Nephron progenitor cell (in vitro differentiated cells): ENCODE measurements at regions not wholly inside any gene's neighbourhood (a gene's known extent, or its start where the extent isn't known, plus 50 kb on each side); places are given as distances from the start of the nearest gene placed in this dataset.

ENCODE experiments used
- DNase-seq: peaks from one replicate; pipeline ENCODE4 v3.0.0; 2021
- H3K27ac Mint-ChIP-seq: 2 replicates; pipeline ENCODE4 v1.8.0; 2021; ENCODE audit warnings: mild to moderate bottlenecking, moderate library complexity, mixed read lengths
- H3K27me3 Mint-ChIP-seq: 2 replicates; pipeline ENCODE4 v1.8.0; 2021; ENCODE audit warnings: mild to moderate bottlenecking, low read depth, mixed read lengths; ENCODE audit not compliant: poor library complexity
- H3K36me3 Mint-ChIP-seq: 2 replicates; pipeline ENCODE4 v1.8.0; 2021; ENCODE audit warnings: low read depth, mixed read lengths
- H3K4me1 Mint-ChIP-seq: 2 replicates; pipeline ENCODE4 v1.8.0; 2021; ENCODE audit warnings: mixed read lengths
- H3K4me3 Mint-ChIP-seq: 2 replicates; pipeline ENCODE4 v1.8.0; 2021; ENCODE audit warnings: mild to moderate bottlenecking, moderate library complexity, mixed read lengths
- H3K9me3 Mint-ChIP-seq: 2 replicates; pipeline ENCODE4 v1.8.0; 2021; ENCODE audit warnings: mild to moderate bottlenecking, moderate library complexity, mixed read lengths
- TF ChIP-seq, protein P1 (sequence below): fragments of 200-600 bp; sonication (generic); IDR thresholded peaks from 2 replicates; pipeline ENCODE4 v1.5.0; 2021; ENCODE audit warnings: antibody characterized with exemption

DNA sequence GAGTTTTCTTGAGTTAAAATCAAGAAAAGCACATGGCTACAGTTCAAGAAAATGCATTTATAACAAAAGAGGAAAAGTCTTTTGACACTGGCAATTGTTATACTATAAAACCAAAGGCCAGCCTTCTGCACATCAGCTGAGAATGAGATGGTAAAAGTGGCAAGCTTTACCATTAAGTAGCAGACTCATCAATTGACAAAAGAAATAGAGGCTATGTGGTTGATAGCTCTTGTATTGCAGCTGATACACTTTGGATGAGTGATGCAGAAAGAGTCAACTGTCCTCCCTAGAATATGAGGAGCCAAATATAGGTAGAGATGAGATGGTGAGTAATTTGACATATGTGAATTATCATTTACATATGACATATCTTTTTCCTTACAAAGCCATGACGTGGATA is 1100.9 kb upstream of the CDH6 start:
- Mint-ChIP-seq H3K27me3 (peaks cover 4% of the 10 kb centered on the region), H3K27ac (no peak overlapping the region), H3K4me1 (no peaks in the 10 kb centered on the region), H3K36me3 (no peaks in the 10 kb centered on the region), H3K9me3 (no peaks in the 10 kb centered on the region), H3K4me3 (no peak overlapping the region)
- TF ChIP-seq, protein P1, sequence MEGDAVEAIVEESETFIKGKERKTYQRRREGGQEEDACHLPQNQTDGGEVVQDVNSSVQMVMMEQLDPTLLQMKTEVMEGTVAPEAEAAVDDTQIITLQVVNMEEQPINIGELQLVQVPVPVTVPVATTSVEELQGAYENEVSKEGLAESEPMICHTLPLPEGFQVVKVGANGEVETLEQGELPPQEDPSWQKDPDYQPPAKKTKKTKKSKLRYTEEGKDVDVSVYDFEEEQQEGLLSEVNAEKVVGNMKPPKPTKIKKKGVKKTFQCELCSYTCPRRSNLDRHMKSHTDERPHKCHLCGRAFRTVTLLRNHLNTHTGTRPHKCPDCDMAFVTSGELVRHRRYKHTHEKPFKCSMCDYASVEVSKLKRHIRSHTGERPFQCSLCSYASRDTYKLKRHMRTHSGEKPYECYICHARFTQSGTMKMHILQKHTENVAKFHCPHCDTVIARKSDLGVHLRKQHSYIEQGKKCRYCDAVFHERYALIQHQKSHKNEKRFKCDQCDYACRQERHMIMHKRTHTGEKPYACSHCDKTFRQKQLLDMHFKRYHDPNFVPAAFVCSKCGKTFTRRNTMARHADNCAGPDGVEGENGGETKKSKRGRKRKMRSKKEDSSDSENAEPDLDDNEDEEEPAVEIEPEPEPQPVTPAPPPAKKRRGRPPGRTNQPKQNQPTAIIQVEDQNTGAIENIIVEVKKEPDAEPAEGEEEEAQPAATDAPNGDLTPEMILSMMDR = no peak
- no peak for DNase-seq

DNA sequence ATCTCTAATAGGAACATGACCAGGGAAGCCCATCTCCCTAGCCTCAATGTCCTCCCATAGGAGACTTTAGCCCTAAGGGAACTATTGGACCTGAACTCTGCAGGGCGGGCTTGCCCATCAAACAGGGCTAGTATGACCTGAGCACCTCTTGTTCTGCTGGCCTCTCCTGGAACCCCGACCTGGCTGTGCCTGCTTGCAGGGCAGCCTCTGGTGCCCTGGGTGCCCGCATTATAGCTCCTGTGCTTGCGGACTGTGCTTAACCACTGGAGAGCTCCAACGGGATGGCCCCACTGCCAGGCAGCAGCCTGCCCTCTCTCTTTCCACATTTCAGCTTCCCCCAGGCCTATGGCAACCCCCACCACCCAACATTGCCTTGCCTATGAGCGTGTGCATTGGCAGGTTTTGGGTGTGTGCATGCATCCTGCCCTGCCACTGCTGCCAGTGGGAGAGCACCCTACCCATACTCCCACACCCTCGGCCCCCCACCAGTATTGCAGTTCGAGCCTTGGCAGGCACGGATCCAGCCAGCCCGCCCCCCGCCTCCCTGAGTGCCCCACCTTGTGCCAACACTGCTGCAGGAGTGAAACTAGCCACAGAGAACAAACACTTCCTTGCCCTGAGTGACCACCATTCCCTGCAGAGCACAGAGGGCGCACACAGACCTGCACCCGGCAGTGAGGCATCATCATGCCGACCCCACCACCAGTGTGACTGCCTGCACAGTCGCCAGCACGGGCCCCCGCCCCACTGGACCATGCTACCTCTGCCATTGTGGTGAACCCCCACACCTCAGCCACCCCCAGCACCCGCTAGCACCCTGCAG is 1123.8 kb upstream of the CDH6 start:
- Mint-ChIP-seq H3K27me3 (no peaks in the 10 kb centered on the region), H3K4me3 (no peak overlapping the region), H3K36me3 (no peaks in the 10 kb centered on the region), H3K9me3 (no peaks in the 10 kb centered on the region), H3K4me1 (no peaks in the 10 kb centered on the region), H3K27ac (no peak overlapping the region)
- no peak for DNase-seq
- TF ChIP-seq, protein P1 = no peak

DNA sequence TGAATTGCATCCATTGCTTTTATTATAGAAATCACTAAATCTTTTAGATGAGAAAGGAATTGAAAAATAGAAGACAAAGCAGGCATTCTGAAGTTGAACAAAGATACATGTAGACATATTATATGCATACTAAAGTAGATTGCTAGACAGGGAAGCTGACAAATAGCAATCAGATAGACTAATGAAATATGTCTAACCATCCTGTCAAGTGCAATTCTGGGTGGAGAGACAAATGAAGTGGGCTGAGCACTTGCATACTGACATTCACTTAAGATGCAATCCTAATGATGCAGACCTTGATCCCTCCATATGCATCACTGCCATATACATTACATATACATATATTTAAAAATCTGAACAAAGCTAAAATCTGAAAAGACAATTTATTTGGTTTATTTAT is 1130.0 kb upstream of the CDH6 start:
- DNase-seq = no peak
- H3K9me3 Mint-ChIP-seq = no peaks in the 10 kb centered on the region
- TF ChIP-seq, protein P1 = no peak
- no peaks in the 10 kb centered on the region for H3K27me3 Mint-ChIP-seq
- no peaks in the 10 kb centered on the region for H3K4me1 Mint-ChIP-seq
- H3K36me3 Mint-ChIP-seq = no peaks in the 10 kb centered on the region
- no peak overlapping the region for H3K4me3 Mint-ChIP-seq
- no peak overlapping the region for H3K27ac Mint-ChIP-seq

DNA sequence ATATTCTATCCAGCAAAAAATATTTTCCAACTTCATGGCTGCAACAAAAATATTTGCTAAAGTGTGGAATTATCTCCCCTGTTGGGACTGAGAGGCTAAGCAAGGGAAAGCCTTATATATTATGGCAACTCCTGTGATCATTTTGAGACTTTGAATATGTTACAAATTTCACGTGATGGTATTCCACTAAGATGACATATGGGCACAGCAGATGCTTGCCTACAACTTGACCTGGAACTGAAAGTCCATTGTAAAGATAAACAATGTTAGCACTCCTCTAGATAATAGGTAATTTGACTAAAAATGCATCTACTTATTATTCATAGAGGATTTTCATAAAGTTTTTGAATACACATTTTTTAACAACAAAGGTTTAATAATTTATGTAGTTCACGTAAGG is 1141.5 kb upstream of the CDH6 start:
- H3K27ac Mint-ChIP-seq = no peak overlapping the region
- DNase-seq = no peak

DNA sequence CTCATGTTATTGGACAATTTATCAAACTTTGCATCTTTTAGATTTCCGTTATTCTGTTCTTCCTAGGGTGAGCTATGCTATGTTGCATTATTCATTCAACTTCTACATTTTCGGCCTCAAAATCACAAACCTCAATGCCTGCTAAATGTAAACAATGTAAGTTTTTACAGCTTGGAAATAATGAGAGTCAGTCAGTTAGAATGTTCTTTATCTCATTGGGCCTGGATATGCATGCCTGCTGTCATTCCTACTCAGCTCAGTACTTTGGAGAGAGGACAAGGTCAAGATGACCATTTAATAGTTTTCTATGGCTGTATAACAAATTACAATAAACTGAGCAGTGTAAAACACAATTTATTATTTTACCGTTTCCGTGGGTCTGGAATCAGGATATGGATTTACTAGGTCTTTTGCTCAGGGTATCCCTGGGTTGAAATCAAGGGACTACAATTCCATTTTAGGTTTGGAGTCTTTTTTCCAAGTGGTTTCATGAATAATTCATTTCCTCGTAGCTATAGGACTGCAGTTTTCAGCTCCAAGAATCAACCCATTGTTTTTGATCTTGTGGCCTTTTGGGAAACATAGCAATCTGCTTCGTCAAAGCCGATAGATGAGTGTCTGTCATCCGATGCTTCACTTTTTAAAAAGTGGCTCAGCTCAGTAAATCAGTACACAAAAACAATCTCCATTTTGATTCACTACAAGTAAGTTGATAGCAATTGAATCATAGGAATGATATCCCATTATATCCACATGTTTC is 1143.2 kb upstream of the CDH6 start:
- no peaks in the 10 kb centered on the region for H3K36me3 Mint-ChIP-seq
- H3K9me3 Mint-ChIP-seq = no peaks in the 10 kb centered on the region
- H3K27me3 Mint-ChIP-seq = no peaks in the 10 kb centered on the region
- H3K27ac Mint-ChIP-seq = no peak overlapping the region
- TF ChIP-seq, protein P1 = no peak
- no peak for DNase-seq
- no peak overlapping the region for H3K4me3 Mint-ChIP-seq
- no peaks in the 10 kb centered on the region for H3K4me1 Mint-ChIP-seq

More for the DNA sequence above, 1141.5 kb upstream of the CDH6 start:
- Mint-ChIP-seq H3K27me3 (no peaks in the 10 kb centered on the region), H3K36me3 (no peaks in the 10 kb centered on the region), H3K4me1 (no peaks in the 10 kb centered on the region), H3K4me3 (no peak overlapping the region), H3K9me3 (no peaks in the 10 kb centered on the region)
- TF ChIP-seq, protein P1 = no peak
